ENCODE measurements at regions not wholly inside any gene's neighbourhood (a gene's known extent, or its start where the extent isn't known, plus 50 kb on each side); places are given as distances from the start of the nearest gene placed in this dataset.

- no peak for TF ChIP-seq CTCF (IDR thresholded peaks at IDR 0.05; ENCODE audit: borderline replicate concordance, extremely low read depth, low read length, poor library complexity, severe bottlenecking)
- no peak for TF ChIP-seq EZH2 (IDR thresholded peaks at IDR 0.05; ENCODE audit: borderline replicate concordance, low read depth, low read length, severe bottlenecking)
These were observed 73.2 kb downstream of the RBFOX3 start for GRCh38 chr17:79537686-79538085.

Data from DND-41 (cell line).